Adrenal gland (tissue), 5 donors: ENCODE measurements at regions not wholly inside any gene's neighbourhood (a gene's known extent, or its start where the extent isn't known, plus 50 kb on each side); places are given as distances from the start of the nearest gene placed in this dataset.
A peak's percentile ranks its signal among the peaks of the same experiment; 100 is the strongest.
"Not testable (repeated sequence)": the region's sequence is repeated elsewhere in the genome, so short reads cannot be mapped to it uniquely, and the experiment has no call there.

ENCODE experiments used
- POLR2A ChIP-seq, 2 donors: fragments of 450-650 bp; IDR thresholded peaks; one replicate each; pipeline ENCODE4 v1.6.1; 2017; ENCODE audit warnings: antibody characterized with exemption in 2 of 2, mild to moderate bottlenecking in 2 of 2, moderate library complexity in 1 of 2
- TF ChIP-seq, protein P1 (sequence below), 6 experiments: fragments of 450-650 bp in 4 of 6; fragments of 200-600 bp in 2 of 6; sonication (generic) in 1 of 6; IDR thresholded peaks; 1 replicate in 5 of 6; 2 replicates in 1 of 6; pipeline versions ENCODE4 v1.5.1 to v1.8.0; 2016 to 2021; ENCODE audit warnings: antibody characterized with exemption in 6 of 6, mild to moderate bottlenecking in 2 of 6, moderate library complexity in 1 of 6
- donor health status: DM: no; HTN: no; CAD: no.

DNA sequence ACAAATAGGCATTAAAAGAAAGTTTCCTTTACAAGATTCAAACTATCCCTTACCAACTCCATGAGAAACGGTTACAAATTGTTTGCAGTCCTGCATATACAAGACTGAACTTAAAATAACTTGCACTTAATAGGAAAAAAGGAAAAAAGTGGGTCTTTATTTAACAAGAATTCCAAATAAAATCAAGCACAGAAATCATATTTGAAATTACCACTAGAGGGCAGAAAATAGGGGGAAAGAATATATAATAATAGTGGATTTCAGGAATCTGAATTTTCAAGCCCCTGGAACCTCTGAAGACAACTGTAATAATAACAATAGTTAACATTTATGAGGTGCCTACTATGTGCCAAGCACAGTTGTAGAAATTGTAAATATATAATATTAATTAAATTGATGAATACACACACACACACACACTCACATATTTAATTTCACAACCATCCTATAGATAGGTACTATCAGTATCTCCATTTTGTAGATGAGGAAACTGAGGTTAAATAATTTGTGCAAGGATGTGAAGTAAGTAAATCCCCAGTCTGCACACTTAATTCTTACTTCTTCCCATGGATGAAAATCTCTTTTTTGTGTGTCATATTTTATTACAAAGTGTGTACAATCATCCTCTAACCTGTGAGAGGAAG lies 262.6 kb downstream of the SRGAP2C start:
- not testable (repeated sequence) for TF ChIP-seq POLR2A (IDR thresholded peaks at IDR 0.05)
- TF ChIP-seq, protein P1, sequence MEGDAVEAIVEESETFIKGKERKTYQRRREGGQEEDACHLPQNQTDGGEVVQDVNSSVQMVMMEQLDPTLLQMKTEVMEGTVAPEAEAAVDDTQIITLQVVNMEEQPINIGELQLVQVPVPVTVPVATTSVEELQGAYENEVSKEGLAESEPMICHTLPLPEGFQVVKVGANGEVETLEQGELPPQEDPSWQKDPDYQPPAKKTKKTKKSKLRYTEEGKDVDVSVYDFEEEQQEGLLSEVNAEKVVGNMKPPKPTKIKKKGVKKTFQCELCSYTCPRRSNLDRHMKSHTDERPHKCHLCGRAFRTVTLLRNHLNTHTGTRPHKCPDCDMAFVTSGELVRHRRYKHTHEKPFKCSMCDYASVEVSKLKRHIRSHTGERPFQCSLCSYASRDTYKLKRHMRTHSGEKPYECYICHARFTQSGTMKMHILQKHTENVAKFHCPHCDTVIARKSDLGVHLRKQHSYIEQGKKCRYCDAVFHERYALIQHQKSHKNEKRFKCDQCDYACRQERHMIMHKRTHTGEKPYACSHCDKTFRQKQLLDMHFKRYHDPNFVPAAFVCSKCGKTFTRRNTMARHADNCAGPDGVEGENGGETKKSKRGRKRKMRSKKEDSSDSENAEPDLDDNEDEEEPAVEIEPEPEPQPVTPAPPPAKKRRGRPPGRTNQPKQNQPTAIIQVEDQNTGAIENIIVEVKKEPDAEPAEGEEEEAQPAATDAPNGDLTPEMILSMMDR (IDR thresholded peaks at IDR 0.05): peak in 5 of 6 experiments; percentile 22 to 66 (median 49)
